DND-41 (cell line): ENCODE measurements at regions not wholly inside any gene's neighbourhood (a gene's known extent, or its start where the extent isn't known, plus 50 kb on each side); places are given as distances from the start of the nearest gene placed in this dataset.
"Not testable (repeated sequence)": the region's sequence is repeated elsewhere in the genome, so short reads cannot be mapped to it uniquely, and the experiment has no call there.

ENCODE experiments used
- ATAC-seq: fragments of 200-7000 bp; cut with Tn5 transposase; 3 replicates; pipeline ENCODE4 v1.9.1; 2021; ENCODE audit warnings: low read depth; ENCODE audit not compliant: insufficient read depth
- DNase-seq: peaks from one replicate; pipeline ENCODE4 v3.0.0-alpha.2; 2020
- H2AFZ ChIP-seq: 2 replicates; pipeline ENCODE4 v1.6.0; 2012; ENCODE audit warnings: low read depth, low read length
- H3K27ac ChIP-seq: 2 replicates; pipeline ENCODE4 v1.5.1; 2012; ENCODE audit warnings: low read length, inconsistent platforms
- H3K27me3 ChIP-seq: fragments of 200-600 bp; sonication (generic); 2 replicates; pipeline ENCODE4 v1.6.0; 2012; ENCODE audit warnings: low read length, mild to moderate bottlenecking, inconsistent platforms; ENCODE audit not compliant: insufficient read depth, poor library complexity
- H3K36me3 ChIP-seq: 2 replicates; pipeline ENCODE4 v1.5.1; 2012; ENCODE audit warnings: low read length, inconsistent platforms; ENCODE audit not compliant: insufficient read depth
- H3K4me1 ChIP-seq: 2 replicates; pipeline ENCODE4 v1.5.1; 2012; ENCODE audit warnings: mild to moderate bottlenecking, low read length; ENCODE audit not compliant: insufficient read depth
- H3K4me2 ChIP-seq: 2 replicates; pipeline ENCODE4 v1.6.0; 2012; ENCODE audit warnings: mild to moderate bottlenecking, moderate library complexity, low read length, inconsistent platforms; ENCODE audit not compliant: insufficient read depth
- H3K4me3 ChIP-seq, 2 experiments: fragments of 200-600 bp in 1 of 2; shearing (Covaris generic) in 1 of 2; 2 replicates each; pipeline ENCODE4 v1.5.1; 2012 to 2016; ENCODE audit warnings: inconsistent platforms in 2 of 2, low read length in 2 of 2, mild to moderate bottlenecking in 2 of 2, low read depth in 1 of 2, moderate library complexity in 1 of 2
- H3K79me2 ChIP-seq: 2 replicates; pipeline ENCODE4 v1.6.0; 2012; ENCODE audit warnings: low read length, inconsistent platforms; ENCODE audit not compliant: insufficient read depth
- H3K9ac ChIP-seq: 2 replicates; pipeline ENCODE4 v1.6.0; 2012; ENCODE audit warnings: low read depth, mild to moderate bottlenecking, inconsistent platforms, low read length, moderate library complexity
- H3K9me3 ChIP-seq: 2 replicates; pipeline ENCODE4 v1.5.1; 2012; ENCODE audit warnings: low read length, moderate library complexity, mild to moderate bottlenecking, inconsistent platforms; ENCODE audit not compliant: insufficient read depth, severe bottlenecking
- H4K20me1 ChIP-seq: 2 replicates; pipeline ENCODE4 v1.6.0; 2012; ENCODE audit warnings: low read length; ENCODE audit not compliant: insufficient read depth
- EZH2 ChIP-seq: IDR thresholded peaks from 3 replicates; pipeline ENCODE4 v1.6.1; 2012; ENCODE audit warnings: borderline replicate concordance, low read depth, mild to moderate bottlenecking, moderate library complexity, low read length, inconsistent platforms; ENCODE audit not compliant: severe bottlenecking
- TF ChIP-seq, protein P1 (sequence below): IDR thresholded peaks from 2 replicates; pipeline ENCODE4 v1.5.1; 2012; ENCODE audit warnings: borderline replicate concordance, low read length, moderate library complexity, mild to moderate bottlenecking; ENCODE audit not compliant: poor library complexity, severe bottlenecking; ENCODE audit errors: extremely low read depth

DNA sequence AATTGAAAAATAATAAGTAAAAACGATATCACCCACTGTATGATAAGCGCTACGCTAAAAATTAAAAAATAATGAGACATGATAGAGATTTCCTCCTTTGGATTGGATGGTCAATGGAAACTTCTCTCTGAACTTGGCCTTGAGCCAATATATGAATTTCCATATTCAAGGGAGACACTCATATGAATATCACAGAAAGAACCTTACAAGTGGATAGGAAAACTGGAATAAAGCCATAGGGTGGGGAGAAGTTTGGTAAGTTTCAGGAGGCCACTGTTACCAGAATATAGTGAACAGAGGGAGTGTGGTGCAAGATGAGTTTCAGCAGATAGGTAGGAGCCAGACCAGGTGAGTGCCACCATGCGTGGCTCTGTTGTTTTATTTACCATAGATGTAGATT is 147.2 kb downstream of the SEM1 start:
- Histone ChIP-seq H4K20me1 (no peaks in the 10 kb centered on the region), H3K27me3 (no peaks in the 10 kb centered on the region), H3K79me2 (no peaks in the 10 kb centered on the region), H3K4me1 (no peaks in the 10 kb centered on the region), H3K27ac (no peak overlapping the region), H3K36me3 (no peaks in the 10 kb centered on the region), H2AFZ (no peak overlapping the region), H3K4me3 (no peak overlapping the region), H3K9me3 (no peaks in the 10 kb centered on the region), H3K9ac (no peak overlapping the region), H3K4me2 (no peak overlapping the region)
- TF ChIP-seq, protein P1, sequence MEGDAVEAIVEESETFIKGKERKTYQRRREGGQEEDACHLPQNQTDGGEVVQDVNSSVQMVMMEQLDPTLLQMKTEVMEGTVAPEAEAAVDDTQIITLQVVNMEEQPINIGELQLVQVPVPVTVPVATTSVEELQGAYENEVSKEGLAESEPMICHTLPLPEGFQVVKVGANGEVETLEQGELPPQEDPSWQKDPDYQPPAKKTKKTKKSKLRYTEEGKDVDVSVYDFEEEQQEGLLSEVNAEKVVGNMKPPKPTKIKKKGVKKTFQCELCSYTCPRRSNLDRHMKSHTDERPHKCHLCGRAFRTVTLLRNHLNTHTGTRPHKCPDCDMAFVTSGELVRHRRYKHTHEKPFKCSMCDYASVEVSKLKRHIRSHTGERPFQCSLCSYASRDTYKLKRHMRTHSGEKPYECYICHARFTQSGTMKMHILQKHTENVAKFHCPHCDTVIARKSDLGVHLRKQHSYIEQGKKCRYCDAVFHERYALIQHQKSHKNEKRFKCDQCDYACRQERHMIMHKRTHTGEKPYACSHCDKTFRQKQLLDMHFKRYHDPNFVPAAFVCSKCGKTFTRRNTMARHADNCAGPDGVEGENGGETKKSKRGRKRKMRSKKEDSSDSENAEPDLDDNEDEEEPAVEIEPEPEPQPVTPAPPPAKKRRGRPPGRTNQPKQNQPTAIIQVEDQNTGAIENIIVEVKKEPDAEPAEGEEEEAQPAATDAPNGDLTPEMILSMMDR, result no peak
- TF ChIP-seq EZH2, result no peak
- ATAC-seq (no peak), DNase-seq (no peak)

GRCh38 chr7:96561892-96562291 is 147.8 kb downstream of the SEM1 start:
- no peaks in the 10 kb centered on the region for H3K27me3 ChIP-seq
- no peaks in the 10 kb centered on the region for H4K20me1 ChIP-seq
- TF ChIP-seq, protein P1, result no peak
- TF ChIP-seq EZH2, result no peak
- DNase-seq (no peak), ATAC-seq (no peak)
- no peaks in the 10 kb centered on the region for H3K36me3 ChIP-seq
- H2AFZ ChIP-seq, result no peak overlapping the region
- H3K4me3 ChIP-seq, result no peak overlapping the region
- H3K27ac ChIP-seq, result no peak overlapping the region
- no peaks in the 10 kb centered on the region for H3K4me1 ChIP-seq
- no peak overlapping the region for H3K4me2 ChIP-seq
- H3K9ac ChIP-seq, result no peak overlapping the region
- H3K9me3 ChIP-seq, result no peaks in the 10 kb centered on the region
- no peaks in the 10 kb centered on the region for H3K79me2 ChIP-seq

- Histone ChIP-seq H2AFZ (no peak overlapping the region), H3K4me3 (no peak overlapping the region), H3K36me3 (no peaks in the 10 kb centered on the region), H3K27ac (no peak overlapping the region), H4K20me1 (no peaks in the 10 kb centered on the region), H3K9me3 (no peaks in the 10 kb centered on the region), H3K9ac (no peak overlapping the region), H3K27me3 (no peaks in the 10 kb centered on the region), H3K4me1 (no peaks in the 10 kb centered on the region), H3K4me2 (no peak overlapping the region), H3K79me2 (no peaks in the 10 kb centered on the region)
- TF ChIP-seq, protein P1, result no peak
- DNase-seq, result no peak
- ATAC-seq, result no peak
These were observed 151.1 kb downstream of the SEM1 start for GRCh38 chr7:96558530-96558929.

- no peaks in the 10 kb centered on the region for H3K27me3 ChIP-seq
These were observed 151.6 kb downstream of the SEM1 start for GRCh38 chr7:96558093-96558492.

GRCh38 chr7:96557598-96557997 is 152.0 kb downstream of the SEM1 start:
- H3K27ac ChIP-seq, H4K20me1 ChIP-seq, H3K36me3 ChIP-seq, H2AFZ ChIP-seq, H3K27me3 ChIP-seq, ATAC-seq, H3K9ac ChIP-seq, H3K4me2 ChIP-seq, H3K79me2 ChIP-seq, DNase-seq, H3K4me1 ChIP-seq, H3K9me3 ChIP-seq, H3K4me3 ChIP-seq: not testable (repeated sequence)

More at GRCh38 chr7:96558093-96558492, 151.6 kb downstream of the SEM1 start:
- Histone ChIP-seq H3K36me3 (no peaks in the 10 kb centered on the region), H3K4me2 (no peak overlapping the region), H3K79me2 (no peaks in the 10 kb centered on the region), H4K20me1 (no peaks in the 10 kb centered on the region), H2AFZ (no peak overlapping the region), H3K4me3 (no peak overlapping the region), H3K4me1 (no peaks in the 10 kb centered on the region), H3K9me3 (no peaks in the 10 kb centered on the region), H3K27ac (no peak overlapping the region), H3K9ac (no peak overlapping the region)
- TF ChIP-seq, protein P1, result no peak
- TF ChIP-seq EZH2, result no peak
- no peak for ATAC-seq
- no peak for DNase-seq
